Loucy (cell line): ENCODE measurements at regions not wholly inside any gene's neighbourhood (a gene's known extent, or its start where the extent isn't known, plus 50 kb on each side); places are given as distances from the start of the nearest gene placed in this dataset.

Experiments used
- CTCF ChIP-seq: fragments of 200-600 bp; sonication (generic); conservative IDR thresholded peaks from 2 replicates; pipeline ENCODE4 v1.5.1; 2014; ENCODE audit warnings: mild to moderate bottlenecking, antibody characterized with exemption, low read length
- EZH2phosphoT487 ChIP-seq: fragments of 200-600 bp; IDR thresholded peaks from 2 replicates; pipeline ENCODE4 v1.6.1; 2018; ENCODE audit warnings: antibody characterized with exemption, mild to moderate bottlenecking, moderate library complexity, borderline replicate concordance

GRCh38 chr2:198706476-198707082 lies 751.2 kb downstream of the SATB2 start:
- TF ChIP-seq CTCF (no peak), EZH2phosphoT487 (no peak)
